H54 (cell line): ENCODE measurements at regions not wholly inside any gene's neighbourhood (a gene's known extent, or its start where the extent isn't known, plus 50 kb on each side); places are given as distances from the start of the nearest gene placed in this dataset.
"Not testable (repeated sequence)": the region's sequence is repeated elsewhere in the genome, so short reads cannot be mapped to it uniquely, and the experiment has no call there.

Experiments used
- DNase-seq: peaks from one replicate; pipeline ENCODE4 v3.0.0; 2011; ENCODE audit warnings: low spot score, mixed read lengths; ENCODE audit not compliant: insufficient read length
- FAIRE-seq: peaks from 3 replicates; lab custom pipeline; 2011; peaks lifted over from hg19 to GRCh38; lab: Jason Lieb, UNC
- POLR2A ChIP-seq: IDR thresholded peaks from 2 replicates; pipeline ENCODE4 v1.6.1; 2011; ENCODE audit warnings: low read depth, mild to moderate bottlenecking, low read length

GRCh38 chr11:80720295-80720694 is 1279.5 kb upstream of the TENM4 start:
- FAIRE-seq (no peak), DNase-seq (no peak)
- TF ChIP-seq POLR2A: no peak

- FAIRE-seq: no peak
- DNase-seq: no peak
- TF ChIP-seq POLR2A: no peak
These were observed 1278.4 kb upstream of the TENM4 start for GRCh38 chr11:80719292-80719646.

- DNase-seq (no peak), FAIRE-seq (no peak)
- TF ChIP-seq POLR2A: no peak
These were observed 1277.9 kb upstream of the TENM4 start for GRCh38 chr11:80718611-80719291.

- no peak for DNase-seq
- TF ChIP-seq POLR2A: no peak
- no peak for FAIRE-seq
These were observed 1261.4 kb upstream of the TENM4 start for GRCh38 chr11:80702264-80702663.

DNA sequence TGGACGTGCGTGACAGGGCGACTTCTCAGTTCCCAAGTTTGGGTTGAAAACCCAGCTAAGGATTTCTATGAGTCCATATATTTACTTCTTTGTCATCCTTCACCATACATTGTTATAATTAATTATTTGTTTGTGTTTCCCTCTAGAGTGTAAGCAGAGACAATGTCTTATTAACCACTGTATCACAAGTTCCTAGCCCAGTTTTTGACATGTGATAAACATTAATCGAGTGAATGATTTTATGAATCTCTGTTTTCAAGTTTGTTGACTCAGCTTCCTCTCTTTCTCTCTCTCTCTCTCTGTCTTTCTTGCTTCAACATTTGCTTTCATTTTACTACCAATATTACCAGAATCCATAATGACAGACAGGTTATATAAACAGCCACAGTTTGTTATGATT is 1259.6 kb upstream of the TENM4 start:
- DNase-seq (no peak), FAIRE-seq (no peak)
- TF ChIP-seq POLR2A: no peak

DNA sequence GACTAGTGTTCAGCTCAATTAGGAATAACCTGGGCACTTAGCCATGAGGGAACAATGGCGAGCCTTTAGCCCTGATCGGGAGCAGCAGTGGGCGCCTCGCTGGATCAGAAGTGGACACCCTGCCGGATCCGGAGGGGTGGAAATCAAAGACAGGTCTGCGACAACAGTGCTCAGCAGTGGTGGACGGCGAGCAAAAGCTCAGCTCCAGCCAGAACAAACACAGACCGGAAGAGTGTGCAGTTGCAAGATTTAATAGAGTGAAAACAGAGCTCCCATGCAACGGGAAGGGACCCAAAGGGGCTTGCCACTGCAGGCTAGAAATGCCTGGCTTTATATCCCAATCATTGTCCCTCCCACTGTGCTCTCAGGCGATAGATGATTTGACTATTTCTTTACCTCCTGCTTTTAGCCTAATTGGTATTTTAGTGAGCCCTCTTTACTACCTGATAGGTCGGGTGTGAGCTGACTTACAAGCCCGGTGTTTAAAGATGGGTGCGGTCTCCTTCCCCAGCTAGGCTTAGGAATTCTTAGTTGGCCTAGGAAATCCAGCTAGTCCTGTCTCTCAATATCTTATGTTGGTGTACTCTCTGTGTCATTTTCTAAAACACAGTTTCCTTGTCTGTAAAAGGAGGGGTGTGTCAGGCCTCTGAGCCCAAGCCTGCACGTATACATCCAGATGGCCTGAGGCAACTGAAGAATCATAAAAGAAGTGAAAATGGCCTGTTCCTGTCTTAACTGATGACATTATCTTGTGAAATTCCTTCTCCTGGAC is 1258.8 kb upstream of the TENM4 start:
- not testable (repeated sequence) for FAIRE-seq, DNase-seq

DNA sequence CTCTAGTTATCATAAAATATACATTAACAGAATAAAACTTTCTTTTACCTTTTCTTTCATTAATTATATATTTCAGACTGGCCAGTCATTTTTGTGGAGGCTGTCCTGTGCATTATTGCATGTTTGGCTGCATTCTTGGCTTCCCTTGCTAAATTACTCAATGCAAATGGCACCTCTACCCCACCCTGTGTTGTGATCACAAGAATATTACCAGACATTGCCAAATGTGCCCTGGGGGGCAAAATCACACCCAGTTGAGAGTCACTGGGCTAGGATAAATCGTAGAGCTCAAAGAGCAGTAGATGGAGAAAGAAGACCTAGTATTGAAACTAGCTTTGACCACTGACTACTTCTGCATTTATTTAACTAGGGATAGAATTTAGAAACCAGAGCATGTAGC is 1257.8 kb upstream of the TENM4 start:
- FAIRE-seq: no peak

DNA sequence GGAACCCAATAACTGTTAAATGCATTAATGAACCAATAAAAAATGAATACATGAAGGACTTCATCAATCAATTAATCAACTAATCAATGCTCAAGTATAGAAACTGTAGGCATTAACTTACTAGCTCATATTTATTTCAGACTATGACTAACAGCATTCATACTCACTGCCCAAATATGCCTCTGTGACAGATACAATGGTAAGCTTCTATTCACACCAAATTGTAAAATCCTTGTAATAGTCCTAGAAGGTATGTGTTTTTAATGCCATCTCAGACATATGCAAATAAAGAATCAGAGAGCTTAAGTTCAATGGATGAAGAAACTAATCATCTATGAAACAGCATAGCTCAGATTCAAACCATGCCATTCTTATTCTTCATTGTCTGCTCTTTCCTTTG is 1253.6 kb upstream of the TENM4 start:
- FAIRE-seq (peak; percentile 74), DNase-seq (no peak)
- no peak for TF ChIP-seq POLR2A

More for the DNA sequence above, 1257.8 kb upstream of the TENM4 start:
- TF ChIP-seq POLR2A: no peak
- DNase-seq: no peak

- DNase-seq (no peak), FAIRE-seq (no peak)
- no peak for TF ChIP-seq POLR2A
These were observed 1247.1 kb upstream of the TENM4 start for GRCh38 chr11:80687941-80688340.

DNA sequence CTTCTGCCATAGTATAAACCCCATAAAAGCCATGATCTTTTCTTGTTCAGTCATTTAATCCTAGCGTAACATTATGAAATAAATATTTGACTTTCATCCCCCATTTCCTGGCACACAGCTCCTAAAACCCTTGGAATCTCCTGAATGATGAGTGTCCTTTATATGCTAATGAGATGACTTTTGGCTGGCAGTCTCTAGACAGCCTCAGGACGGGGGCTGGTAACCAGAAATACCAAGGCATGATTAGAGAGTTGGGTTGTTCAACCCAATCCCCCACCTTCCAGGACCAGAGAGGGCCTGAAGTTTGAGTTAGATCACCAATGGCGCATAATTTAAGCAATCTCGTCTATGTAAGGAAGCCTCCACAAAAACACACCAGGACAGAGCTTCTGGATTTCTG is 1246.1 kb upstream of the TENM4 start:
- TF ChIP-seq POLR2A: no peak
- no peak for DNase-seq
- no peak for FAIRE-seq

DNA sequence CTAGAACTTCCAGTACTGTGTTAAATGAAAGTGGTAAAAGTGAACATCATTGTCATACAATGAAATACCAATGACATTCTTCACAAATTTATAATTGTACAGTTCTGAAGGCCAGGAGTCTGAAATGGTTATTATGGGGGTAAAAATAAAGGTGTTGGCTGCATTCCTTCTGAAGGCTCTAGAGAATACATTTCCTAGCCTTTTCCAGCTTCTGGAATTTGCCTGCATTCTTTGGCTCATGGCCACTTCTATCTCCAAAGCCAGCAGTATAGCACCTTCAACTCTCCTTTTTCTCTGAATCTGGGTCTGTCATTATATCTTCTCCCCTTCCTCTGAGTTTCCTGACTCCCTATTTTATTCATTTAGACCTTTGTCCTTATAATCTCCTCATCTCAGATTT is 1232.7 kb upstream of the TENM4 start:
- TF ChIP-seq POLR2A: no peak
- DNase-seq (no peak), FAIRE-seq (no peak)

GRCh38 chr11:80669620-80670019 is 1228.8 kb upstream of the TENM4 start:
- FAIRE-seq (no peak), DNase-seq (no peak)
- no peak for TF ChIP-seq POLR2A

- TF ChIP-seq POLR2A: no peak
- no peak for FAIRE-seq
- no peak for DNase-seq
These were observed 1227.2 kb upstream of the TENM4 start for GRCh38 chr11:80668039-80668438.

DNA sequence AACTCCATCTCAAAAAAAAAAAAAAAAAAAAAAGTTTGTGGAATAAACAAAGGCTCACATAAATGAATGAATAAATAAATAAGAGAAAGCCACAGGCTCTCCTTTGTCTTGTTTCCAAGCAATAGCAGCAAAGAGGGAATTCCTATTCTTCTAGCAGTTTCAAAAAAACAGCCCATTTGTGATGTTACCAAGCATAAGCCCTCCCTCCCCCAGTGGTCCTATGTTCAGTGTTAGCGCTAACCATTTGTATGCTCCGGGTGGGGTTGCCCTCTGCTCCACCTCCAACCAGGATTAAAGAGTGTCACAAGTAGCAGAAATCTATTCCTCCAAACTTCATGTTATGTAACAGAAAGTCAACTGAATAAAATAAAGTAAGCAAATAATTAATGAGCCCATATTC is 1215.0 kb upstream of the TENM4 start:
- FAIRE-seq: no peak
- no peak for TF ChIP-seq POLR2A
- DNase-seq: no peak

DNA sequence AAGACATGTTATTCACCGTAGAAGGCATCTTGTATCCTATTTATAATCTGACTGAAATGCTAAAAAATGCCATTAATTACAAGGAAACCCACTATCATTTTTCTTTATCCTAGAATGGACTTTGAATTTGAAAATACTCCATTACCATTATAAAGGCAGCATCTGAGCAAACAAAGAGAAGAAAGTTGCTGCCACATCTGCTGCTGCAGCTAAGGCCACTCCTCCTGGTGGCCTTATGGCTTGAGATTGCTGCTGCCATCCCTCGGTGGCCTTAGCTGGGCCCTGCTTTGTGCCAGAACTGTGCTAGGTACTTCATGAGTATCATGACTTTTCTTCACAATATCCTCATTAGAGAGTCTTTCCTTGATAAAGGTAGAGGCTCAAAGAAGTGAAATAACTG is 1210.1 kb upstream of the TENM4 start:
- DNase-seq: no peak
- no peak for TF ChIP-seq POLR2A

More for the DNA sequence above, 1210.1 kb upstream of the TENM4 start:
- FAIRE-seq: no peak
